Neural progenitor cell (in vitro differentiated cells): ENCODE measurements at regions not wholly inside any gene's neighbourhood (a gene's known extent, or its start where the extent isn't known, plus 50 kb on each side); places are given as distances from the start of the nearest gene placed in this dataset.

ENCODE experiments used
- EZH2 ChIP-seq: fragments of 200-600 bp; sonication (generic); IDR thresholded peaks from 2 replicates; pipeline ENCODE4 v1.6.1; 2017; ENCODE audit warnings: antibody characterized with exemption, mild to moderate bottlenecking, moderate library complexity
- TF ChIP-seq, protein P1 (sequence below): fragments of 200-600 bp; sonication (generic); IDR thresholded peaks from 2 replicates; pipeline ENCODE4 v1.5.1; 2017; ENCODE audit warnings: antibody characterized with exemption, mild to moderate bottlenecking

DNA sequence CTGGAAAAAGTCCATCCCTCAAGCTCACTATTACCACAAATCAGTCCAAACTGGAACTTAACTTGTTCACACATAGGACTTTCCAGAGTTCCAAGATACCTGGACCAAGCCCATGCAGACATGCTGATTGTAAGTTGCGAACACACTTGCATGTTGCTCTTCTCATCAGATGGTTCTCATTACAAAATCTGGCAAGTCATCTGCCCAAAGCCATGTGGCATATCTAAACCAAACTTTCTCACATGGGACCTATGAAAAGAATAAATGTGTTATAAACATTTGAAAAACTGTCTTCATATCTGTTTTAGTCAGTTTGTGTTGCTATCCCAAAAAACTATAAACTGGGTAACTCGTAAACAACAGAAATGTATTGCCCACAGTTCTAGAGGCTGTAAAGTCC, 58.8 kb upstream of the MKLN1 start:
- TF ChIP-seq EZH2, result no peak
- TF ChIP-seq, protein P1, sequence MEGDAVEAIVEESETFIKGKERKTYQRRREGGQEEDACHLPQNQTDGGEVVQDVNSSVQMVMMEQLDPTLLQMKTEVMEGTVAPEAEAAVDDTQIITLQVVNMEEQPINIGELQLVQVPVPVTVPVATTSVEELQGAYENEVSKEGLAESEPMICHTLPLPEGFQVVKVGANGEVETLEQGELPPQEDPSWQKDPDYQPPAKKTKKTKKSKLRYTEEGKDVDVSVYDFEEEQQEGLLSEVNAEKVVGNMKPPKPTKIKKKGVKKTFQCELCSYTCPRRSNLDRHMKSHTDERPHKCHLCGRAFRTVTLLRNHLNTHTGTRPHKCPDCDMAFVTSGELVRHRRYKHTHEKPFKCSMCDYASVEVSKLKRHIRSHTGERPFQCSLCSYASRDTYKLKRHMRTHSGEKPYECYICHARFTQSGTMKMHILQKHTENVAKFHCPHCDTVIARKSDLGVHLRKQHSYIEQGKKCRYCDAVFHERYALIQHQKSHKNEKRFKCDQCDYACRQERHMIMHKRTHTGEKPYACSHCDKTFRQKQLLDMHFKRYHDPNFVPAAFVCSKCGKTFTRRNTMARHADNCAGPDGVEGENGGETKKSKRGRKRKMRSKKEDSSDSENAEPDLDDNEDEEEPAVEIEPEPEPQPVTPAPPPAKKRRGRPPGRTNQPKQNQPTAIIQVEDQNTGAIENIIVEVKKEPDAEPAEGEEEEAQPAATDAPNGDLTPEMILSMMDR, result no peak
